PC-9 (cell line): ENCODE measurements at regions not wholly inside any gene's neighbourhood (a gene's known extent, or its start where the extent isn't known, plus 50 kb on each side); places are given as distances from the start of the nearest gene placed in this dataset.

Source experiments
- CTCF ChIP-seq: fragments of 200-600 bp; sonication (generic); conservative IDR thresholded peaks from 2 replicates; pipeline ENCODE4 v1.6.1; 2017; ENCODE audit warnings: mixed run types, antibody characterized with exemption, mild to moderate bottlenecking, moderate library complexity
- EZH2 ChIP-seq: fragments of 200-600 bp; sonication (generic); IDR thresholded peaks from 2 replicates; pipeline ENCODE4 v1.8.0; 2017; ENCODE audit warnings: antibody characterized with exemption, low read depth

- TF ChIP-seq CTCF (no peak), EZH2 (no peak)
Observed at GRCh38 chr5:173667702-173668101, 51.3 kb upstream of the BOD1 start.
